ENCODE measurements at regions not wholly inside any gene's neighbourhood (a gene's known extent, or its start where the extent isn't known, plus 50 kb on each side); places are given as distances from the start of the nearest gene placed in this dataset.

DNA sequence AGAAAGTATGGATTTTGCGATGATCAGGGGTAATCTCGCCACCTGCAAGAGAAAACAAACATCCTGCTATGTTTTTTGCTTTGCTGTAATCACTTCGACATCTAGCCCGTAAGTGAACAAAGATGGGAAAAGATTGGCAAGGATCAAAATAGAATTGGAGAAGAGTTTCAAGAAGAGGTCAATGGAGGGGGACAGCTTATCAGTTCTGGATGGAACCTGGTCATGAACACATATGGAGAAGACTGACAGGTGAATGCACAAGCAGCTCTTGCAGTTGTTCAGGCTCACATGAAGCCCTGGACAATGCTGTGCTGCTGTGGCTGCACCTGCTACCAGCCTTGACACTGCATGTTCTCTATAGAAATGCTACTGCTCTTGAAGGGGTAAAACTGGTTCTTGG, 222.1 kb downstream of the BCAS1 start:
- no peak overlapping the region for H3K4me3 Mint-ChIP-seq (ENCODE audit: unreplicated experiment)
- H3K27ac Mint-ChIP-seq (ENCODE audit: unreplicated experiment): no peak overlapping the region
- H3K27me3 Mint-ChIP-seq (ENCODE audit: low read depth): no peaks in the 10 kb centered on the region
- H3K36me3 Mint-ChIP-seq (ENCODE audit: low read depth): no peaks in the 10 kb centered on the region
- H3K9me3 Mint-ChIP-seq (ENCODE audit: low read depth): no peaks in the 10 kb centered on the region
- TF ChIP-seq, protein P1, sequence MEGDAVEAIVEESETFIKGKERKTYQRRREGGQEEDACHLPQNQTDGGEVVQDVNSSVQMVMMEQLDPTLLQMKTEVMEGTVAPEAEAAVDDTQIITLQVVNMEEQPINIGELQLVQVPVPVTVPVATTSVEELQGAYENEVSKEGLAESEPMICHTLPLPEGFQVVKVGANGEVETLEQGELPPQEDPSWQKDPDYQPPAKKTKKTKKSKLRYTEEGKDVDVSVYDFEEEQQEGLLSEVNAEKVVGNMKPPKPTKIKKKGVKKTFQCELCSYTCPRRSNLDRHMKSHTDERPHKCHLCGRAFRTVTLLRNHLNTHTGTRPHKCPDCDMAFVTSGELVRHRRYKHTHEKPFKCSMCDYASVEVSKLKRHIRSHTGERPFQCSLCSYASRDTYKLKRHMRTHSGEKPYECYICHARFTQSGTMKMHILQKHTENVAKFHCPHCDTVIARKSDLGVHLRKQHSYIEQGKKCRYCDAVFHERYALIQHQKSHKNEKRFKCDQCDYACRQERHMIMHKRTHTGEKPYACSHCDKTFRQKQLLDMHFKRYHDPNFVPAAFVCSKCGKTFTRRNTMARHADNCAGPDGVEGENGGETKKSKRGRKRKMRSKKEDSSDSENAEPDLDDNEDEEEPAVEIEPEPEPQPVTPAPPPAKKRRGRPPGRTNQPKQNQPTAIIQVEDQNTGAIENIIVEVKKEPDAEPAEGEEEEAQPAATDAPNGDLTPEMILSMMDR (IDR thresholded peaks at IDR 0.05): no peak
- H3K4me1 Mint-ChIP-seq (ENCODE audit: low read depth): peaks cover 14% of the 10 kb centered on the region
- DNase-seq (ENCODE audit: low spot score): no peak

DNA sequence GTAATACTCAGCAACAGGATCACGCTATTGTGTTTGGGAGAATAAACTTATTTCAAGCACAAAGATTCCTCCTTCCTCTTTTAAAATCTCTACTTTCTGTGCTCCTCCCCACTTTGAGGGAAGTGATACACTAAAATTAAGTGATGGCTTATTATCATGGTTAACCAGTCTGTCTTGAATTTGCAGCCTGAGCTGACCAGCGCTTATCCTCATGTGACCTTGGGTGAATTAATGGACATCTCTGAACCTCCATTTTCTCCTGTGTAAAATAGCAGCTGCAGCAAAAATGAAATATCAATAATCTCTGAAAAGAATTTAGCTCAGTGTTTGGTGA, 222.6 kb downstream of the BCAS1 start:
- Mint-ChIP-seq H3K9me3 (ENCODE audit: low read depth) (no peaks in the 10 kb centered on the region), H3K4me1 (ENCODE audit: low read depth) (peaks cover 14% of the 10 kb centered on the region), H3K27ac (ENCODE audit: unreplicated experiment) (no peak overlapping the region), H3K4me3 (ENCODE audit: unreplicated experiment) (no peak overlapping the region), H3K27me3 (ENCODE audit: low read depth) (no peaks in the 10 kb centered on the region), H3K36me3 (ENCODE audit: low read depth) (no peaks in the 10 kb centered on the region)
- TF ChIP-seq, protein P1 (IDR thresholded peaks at IDR 0.05): no peak
- DNase-seq (ENCODE audit: low spot score): no peak

DNA sequence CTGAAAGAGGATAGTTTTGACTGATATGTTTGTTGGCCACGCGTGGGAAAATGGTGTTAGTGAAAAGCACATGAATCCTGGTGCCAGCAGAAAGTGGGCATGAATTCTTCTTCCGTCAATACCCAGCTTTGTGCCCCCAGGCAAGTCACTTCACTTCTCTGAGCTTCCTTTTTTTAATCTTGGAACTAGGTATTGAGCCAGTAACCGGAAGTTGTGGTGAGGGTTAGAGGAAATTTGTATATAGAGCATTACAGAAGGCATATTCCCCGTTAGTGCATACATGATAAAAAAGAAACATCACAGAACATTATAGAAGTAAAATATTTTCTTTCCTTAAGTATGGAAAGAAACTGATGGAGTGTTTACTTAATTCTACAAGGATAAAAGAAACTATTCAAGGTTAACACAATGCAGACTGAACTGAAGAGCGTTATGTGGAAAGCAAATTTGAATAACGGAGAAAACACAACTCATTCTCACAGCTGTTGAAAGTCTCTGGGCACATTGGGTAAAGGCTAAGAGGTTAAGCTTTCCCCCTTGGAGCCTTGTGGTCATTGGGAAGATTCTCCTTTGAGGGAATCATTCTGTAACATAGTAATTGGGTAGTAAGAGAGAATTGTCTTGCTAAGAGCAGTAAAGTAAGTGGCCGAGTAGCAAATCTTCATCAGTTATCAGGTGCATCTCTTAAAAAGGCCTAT, 223.1 kb downstream of the BCAS1 start:
- H3K4me1 Mint-ChIP-seq (ENCODE audit: low read depth): peaks cover 14% of the 10 kb centered on the region
- H3K27me3 Mint-ChIP-seq (ENCODE audit: low read depth): no peaks in the 10 kb centered on the region
- no peak overlapping the region for H3K4me3 Mint-ChIP-seq (ENCODE audit: unreplicated experiment)
- DNase-seq (ENCODE audit: low spot score): no peak
- H3K27ac Mint-ChIP-seq (ENCODE audit: unreplicated experiment): no peak overlapping the region
- no peaks in the 10 kb centered on the region for H3K36me3 Mint-ChIP-seq (ENCODE audit: low read depth)
- H3K9me3 Mint-ChIP-seq (ENCODE audit: low read depth): no peaks in the 10 kb centered on the region
- TF ChIP-seq, protein P1 (IDR thresholded peaks at IDR 0.05): no peak

DNA sequence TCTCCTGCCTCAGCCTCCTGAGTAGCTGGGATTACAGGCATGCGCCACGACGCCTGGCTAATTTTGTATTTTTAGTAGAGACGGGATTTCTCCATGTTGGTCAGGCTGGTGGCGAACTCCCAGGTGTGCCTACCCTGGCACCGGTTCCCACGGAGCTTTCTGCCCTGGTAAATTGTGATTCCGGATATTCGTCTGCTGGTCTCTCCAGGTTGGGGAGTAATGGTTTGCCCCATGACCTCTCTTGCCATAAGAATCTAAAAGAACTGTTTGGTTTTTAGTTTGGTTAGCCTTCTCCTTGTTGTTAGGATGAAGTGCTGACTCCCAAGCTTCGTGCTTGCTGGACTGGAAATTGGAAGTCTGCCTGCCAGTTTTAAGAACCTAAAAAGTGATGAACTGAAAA, 223.8 kb downstream of the BCAS1 start:
- TF ChIP-seq, protein P1 (IDR thresholded peaks at IDR 0.05): no peak
- H3K27ac Mint-ChIP-seq (ENCODE audit: unreplicated experiment): no peak overlapping the region
- DNase-seq (ENCODE audit: low spot score): no peak
- no peaks in the 10 kb centered on the region for H3K9me3 Mint-ChIP-seq (ENCODE audit: low read depth)
- no peak overlapping the region for H3K4me3 Mint-ChIP-seq (ENCODE audit: unreplicated experiment)
- no peaks in the 10 kb centered on the region for H3K27me3 Mint-ChIP-seq (ENCODE audit: low read depth)
- no peaks in the 10 kb centered on the region for H3K36me3 Mint-ChIP-seq (ENCODE audit: low read depth)
- peaks cover 8% of the 10 kb centered on the region for H3K4me1 Mint-ChIP-seq (ENCODE audit: low read depth)

DNA sequence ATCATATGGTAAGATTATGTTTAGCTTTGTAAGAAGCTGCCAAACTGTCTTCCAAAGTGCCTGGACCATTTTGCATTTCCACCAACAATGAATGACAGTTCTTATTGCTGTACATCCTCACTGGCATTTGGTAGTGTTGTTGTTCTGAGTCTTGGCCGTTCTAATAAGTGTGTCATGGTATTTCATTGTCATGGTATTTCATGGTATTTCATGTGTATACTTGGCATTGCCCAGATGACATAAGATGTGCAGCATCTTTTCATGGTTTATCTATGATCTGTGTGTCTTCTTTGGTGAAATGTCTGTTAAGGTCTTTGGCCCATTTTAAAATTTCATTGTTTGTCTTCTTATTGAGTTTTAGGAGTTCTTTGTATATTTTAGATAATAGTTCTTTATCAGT, 224.4 kb downstream of the BCAS1 start:
- no peaks in the 10 kb centered on the region for H3K9me3 Mint-ChIP-seq (ENCODE audit: low read depth)
- no peaks in the 10 kb centered on the region for H3K36me3 Mint-ChIP-seq (ENCODE audit: low read depth)
- H3K4me1 Mint-ChIP-seq (ENCODE audit: low read depth): peaks cover 6% of the 10 kb centered on the region
- DNase-seq (ENCODE audit: low spot score): no peak
- TF ChIP-seq, protein P1 (IDR thresholded peaks at IDR 0.05): no peak
- H3K27me3 Mint-ChIP-seq (ENCODE audit: low read depth): no peaks in the 10 kb centered on the region
- H3K27ac Mint-ChIP-seq (ENCODE audit: unreplicated experiment): no peak overlapping the region
- no peak overlapping the region for H3K4me3 Mint-ChIP-seq (ENCODE audit: unreplicated experiment)
